NCI-H446 treated with DMSO at 0.1 percent for 48 hours (cell line): ENCODE measurements at regions not wholly inside any gene's neighbourhood (a gene's known extent, or its start where the extent isn't known, plus 50 kb on each side); places are given as distances from the start of the nearest gene placed in this dataset.

ENCODE experiments used
- DNase-seq: peaks from one replicate; lab custom pipeline; 2025; lab: John Stamatoyannopoulos, UW

GRCh38 chr1:83813576-83813975 lies 185.4 kb downstream of the TTLL7 start:
- no peak for DNase-seq

DNA sequence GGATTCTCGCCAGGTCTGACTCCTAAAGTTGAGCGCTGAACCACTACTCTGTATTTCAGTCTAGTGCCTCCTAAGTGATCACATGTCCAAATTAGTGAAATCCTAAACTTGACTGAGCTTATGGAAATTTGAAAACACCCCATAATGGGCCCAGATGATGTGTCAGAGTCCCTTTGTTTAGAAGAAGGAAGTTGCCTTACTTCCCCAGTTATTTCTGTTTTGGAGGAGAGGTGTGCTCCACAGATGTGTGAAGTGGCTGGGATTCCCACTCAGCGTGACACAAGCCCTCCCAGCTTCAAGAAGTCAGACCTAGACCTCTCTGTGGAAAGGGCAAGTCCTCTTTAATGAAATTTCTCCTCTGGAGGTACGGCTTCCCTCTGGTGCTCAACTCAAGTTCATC lies 188.8 kb downstream of the TTLL7 start:
- DNase-seq, result no peak

DNA sequence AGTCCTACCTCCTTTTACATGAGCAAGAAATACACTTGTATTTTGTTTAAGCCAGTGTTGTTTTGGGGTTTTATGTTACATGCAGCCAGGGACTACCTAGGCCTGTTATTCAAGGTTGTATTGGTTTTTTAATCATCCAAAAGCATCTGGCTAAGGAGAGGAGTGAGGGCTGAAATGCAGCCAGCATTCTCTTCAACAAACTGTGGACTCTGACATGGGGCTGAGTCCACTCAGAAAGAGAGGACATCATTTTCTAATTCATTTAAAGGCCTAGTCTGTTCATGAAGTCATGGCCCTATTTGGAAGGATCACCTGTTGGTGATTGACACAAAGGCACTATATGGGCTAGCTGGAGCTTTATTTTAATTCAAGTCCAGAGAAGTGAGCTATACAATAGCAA lies 190.4 kb downstream of the TTLL7 start:
- no peak for DNase-seq

GRCh38 chr1:83807821-83808220 lies 191.1 kb downstream of the TTLL7 start:
- no peak for DNase-seq

DNA sequence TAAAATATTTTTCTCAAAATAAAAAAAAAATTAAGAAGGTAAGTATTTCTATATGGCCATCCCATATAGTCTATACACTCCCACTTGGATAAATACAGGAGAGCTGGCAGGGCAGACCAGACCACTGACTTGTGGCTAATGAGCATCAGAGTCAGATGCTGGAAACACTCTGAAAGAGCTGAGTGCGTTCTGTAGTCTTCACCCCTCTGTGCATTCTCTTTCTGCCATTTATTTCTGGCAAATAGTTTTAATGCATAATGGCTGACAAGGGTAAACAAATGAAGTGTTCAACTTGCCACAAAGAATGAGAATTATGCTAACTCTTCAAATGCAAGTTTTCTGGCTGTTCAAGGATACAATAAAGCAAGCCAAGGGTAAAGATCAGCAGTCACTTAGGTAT lies 191.7 kb downstream of the TTLL7 start:
- no peak for DNase-seq

DNA sequence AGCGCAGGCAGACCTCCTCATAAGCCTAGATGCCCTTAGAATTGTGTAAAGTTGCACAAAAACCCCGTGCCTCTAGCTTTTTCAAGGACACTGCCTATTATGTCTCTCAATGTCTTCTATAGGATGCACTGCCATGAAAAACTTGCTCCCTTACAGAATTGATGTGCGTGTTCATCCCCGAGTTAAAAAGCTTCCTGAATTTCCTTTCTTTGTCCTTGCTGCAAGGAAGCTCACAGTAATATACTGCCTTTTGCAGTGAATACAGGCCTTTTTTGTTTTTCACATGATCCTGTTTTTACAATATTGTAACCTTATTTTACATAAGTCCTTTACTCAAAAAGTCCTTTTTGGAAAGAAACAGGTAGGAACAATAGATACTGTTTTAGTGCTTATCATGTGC lies 193.0 kb downstream of the TTLL7 start:
- no peak for DNase-seq

- peak; percentile 9 for DNase-seq
Observed at GRCh38 chr1:83802460-83803152, 196.3 kb downstream of the TTLL7 start.

GRCh38 chr1:83802023-83802422 lies 196.9 kb downstream of the TTLL7 start:
- no peak for DNase-seq

- no peak for DNase-seq
Observed at GRCh38 chr1:83800066-83800465, 198.9 kb downstream of the TTLL7 start.

DNA sequence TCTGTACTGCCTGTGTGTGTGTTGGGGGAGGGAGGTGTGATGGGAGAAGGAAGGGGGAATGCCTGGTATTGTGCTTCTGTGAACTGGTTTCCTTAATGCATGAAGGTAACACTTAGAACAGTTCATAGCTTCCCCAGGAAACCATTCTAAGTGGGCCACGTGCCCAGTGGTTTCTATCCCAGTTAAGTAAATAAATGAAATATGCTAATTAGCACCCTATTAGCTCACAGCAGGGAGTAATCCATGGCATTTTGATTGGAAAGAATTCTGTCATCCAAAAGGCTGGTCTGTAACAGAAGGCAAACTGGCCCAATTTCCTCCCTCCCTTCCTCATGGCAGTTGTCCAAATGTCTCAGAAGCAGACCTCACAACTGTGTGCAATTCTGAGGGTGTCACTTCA lies 199.3 kb downstream of the TTLL7 start:
- DNase-seq, result peak; percentile 76

GRCh38 chr1:83798965-83799364 lies 200.0 kb downstream of the TTLL7 start:
- no peak for DNase-seq

- DNase-seq, result no peak
Observed at GRCh38 chr1:83796409-83796808, 202.5 kb downstream of the TTLL7 start.

DNA sequence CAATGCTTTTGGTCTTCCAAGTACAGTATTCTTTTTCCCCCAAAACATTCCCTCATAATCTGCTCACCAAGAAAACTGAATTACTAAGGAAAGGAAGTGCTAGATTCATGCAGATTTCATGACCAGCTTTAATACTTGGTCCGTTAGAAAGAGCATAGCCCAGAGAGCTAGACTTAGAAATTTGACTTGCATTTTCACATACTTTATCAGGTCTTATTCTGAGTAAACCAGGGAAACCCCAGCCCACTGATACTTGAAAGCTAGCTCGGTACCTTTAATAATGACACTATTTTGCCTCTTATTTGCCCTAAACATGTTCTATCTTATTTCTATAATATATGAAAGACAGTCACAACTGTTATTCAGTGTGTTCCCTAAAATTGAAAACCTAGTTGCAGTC lies 204.5 kb downstream of the TTLL7 start:
- no peak for DNase-seq

GRCh38 chr1:83791821-83792437 lies 207.0 kb downstream of the TTLL7 start:
- DNase-seq, result no peak

- DNase-seq, result no peak
Observed at GRCh38 chr1:83790446-83790845, 208.5 kb downstream of the TTLL7 start.

GRCh38 chr1:83787246-83787998 lies 211.5 kb downstream of the TTLL7 start:
- no peak for DNase-seq

- no peak for DNase-seq
Observed at GRCh38 chr1:83781667-83782066, 217.3 kb downstream of the TTLL7 start.

DNA sequence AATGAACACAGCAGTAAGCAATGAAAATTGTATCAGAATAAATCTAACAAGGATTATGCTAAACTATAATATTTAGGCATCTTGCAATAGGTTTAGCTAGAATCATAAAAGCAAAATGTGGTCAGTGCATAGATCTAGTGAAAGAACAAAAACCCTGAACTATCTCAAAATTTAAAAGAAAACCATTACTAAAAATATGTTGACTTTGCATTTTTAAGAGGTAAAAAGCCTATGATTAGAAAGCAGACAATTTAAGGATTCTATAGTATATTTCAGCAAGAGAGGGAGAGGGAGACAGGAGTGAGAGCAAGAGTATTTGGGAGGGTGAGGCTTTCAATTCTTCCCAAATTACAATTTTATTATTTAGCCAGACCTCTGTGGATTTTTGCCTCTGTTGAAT lies 219.4 kb downstream of the TTLL7 start:
- DNase-seq, result no peak

DNA sequence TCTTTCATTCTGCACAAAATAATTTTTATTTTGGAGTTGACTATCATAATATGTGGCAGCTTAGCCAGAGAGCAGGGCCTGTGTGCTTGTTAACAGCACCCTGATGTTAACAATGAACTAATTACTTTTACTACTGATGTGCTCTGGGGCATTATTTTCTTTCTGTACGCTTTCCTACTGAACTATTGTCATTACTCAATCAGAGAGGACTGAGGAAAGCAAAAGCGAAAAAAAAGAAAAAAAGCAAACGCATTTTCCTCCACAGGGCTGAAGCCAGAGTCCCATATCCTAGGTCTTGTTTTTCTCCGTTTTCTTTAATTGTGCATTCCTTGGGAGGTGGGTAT lies 221.2 kb downstream of the TTLL7 start:
- DNase-seq, result no peak

GRCh38 chr1:83776913-83777757 lies 221.8 kb downstream of the TTLL7 start:
- no peak for DNase-seq

GRCh38 chr1:83775977-83776603 lies 222.8 kb downstream of the TTLL7 start:
- no peak for DNase-seq

GRCh38 chr1:83773059-83773458 lies 225.9 kb downstream of the TTLL7 start:
- DNase-seq, result no peak
